SK-N-SH (cell line): ENCODE measurements at regions not wholly inside any gene's neighbourhood (a gene's known extent, or its start where the extent isn't known, plus 50 kb on each side); places are given as distances from the start of the nearest gene placed in this dataset.
A peak's percentile ranks its signal among the peaks of the same experiment; 100 is the strongest.

ENCODE experiments used
- CTCF ChIA-PET: fragments of 300-600, 350-600 bp; formaldehyde crosslinking; extraction: SDS; loops from one replicate; lab custom pipeline; 2021; lab: Yijun Ruan, JAX
- POLR2A ChIA-PET: fragments of 350-600 bp; sonication (Branson Sonifier 250); formaldehyde crosslinking; extraction: SDS; loops from one replicate; lab custom pipeline; 2020; ENCODE audit warnings: antibody characterized with exemption, inconsistent platforms; lab: Yijun Ruan, JAX
- DNase-seq: peaks from one replicate; pipeline ENCODE4 v3.0.0; 2012
- H2AFZ ChIP-seq: fragments of 200-600 bp; sonication (generic); 2 replicates; pipeline ENCODE4 v1.8.1; 2016; ENCODE audit warnings: antibody characterized with exemption, mild to moderate bottlenecking, low read depth
- H3F3A ChIP-seq: fragments of 200-600 bp; sonication (generic); replicated peaks from 2 replicates; pipeline ENCODE3; 2016; ENCODE audit warnings: antibody characterized with exemption, mild to moderate bottlenecking; ENCODE audit not compliant: insufficient read depth
- H3K27ac ChIP-seq, 2 experiments: fragments of 200-500 bp in 1 of 2; fragments of 200-600 bp in 1 of 2; sonication (Bioruptor generic) in 1 of 2; sonication (generic), shearing (Covaris generic) in 1 of 2; 2 replicates each; pipeline versions ENCODE4 v1.5.1 to v1.6.1; 2014 to 2016; ENCODE audit warnings: low read depth in 2 of 2, inconsistent platforms in 1 of 2, low read length in 1 of 2, mild to moderate bottlenecking in 1 of 2, mixed read lengths in 1 of 2
- H3K27me3 ChIP-seq: fragments of 200-600 bp; sonication (generic), shearing (Covaris generic); 2 replicates; pipeline ENCODE4 v1.6.1; 2016; ENCODE audit warnings: mixed run types; ENCODE audit not compliant: insufficient read depth
- H3K36me3 ChIP-seq, 2 experiments: fragments of 200-500 bp in 1 of 2; fragments of 200-600 bp in 1 of 2; sonication (Bioruptor generic) in 1 of 2; sonication (generic) in 1 of 2; replicated peaks in 1 of 2; 2 replicates each; pipeline versions ENCODE3 to v1.5.1; 2014 to 2016; ENCODE audit warnings: low read length in 1 of 2, mild to moderate bottlenecking in 1 of 2; ENCODE audit not compliant: insufficient read depth in 2 of 2, control insufficient read depth in 1 of 2
- H3K4me1 ChIP-seq, 2 experiments: fragments of 200-500 bp in 1 of 2; fragments of 200-600 bp in 1 of 2; sonication (Bioruptor generic) in 1 of 2; sonication (generic), shearing (Covaris generic) in 1 of 2; 2 replicates each; pipeline versions ENCODE4 v1.5.1 to v1.6.1; 2014 to 2016; ENCODE audit warnings: low read depth in 1 of 2, low read length in 1 of 2, mixed run types in 1 of 2; ENCODE audit not compliant: insufficient read depth in 2 of 2, control insufficient read depth in 1 of 2
- H3K4me2 ChIP-seq: fragments of 200-600 bp; sonication (generic), shearing (Covaris generic); 2 replicates; pipeline ENCODE4 v1.6.1; 2017; ENCODE audit warnings: mixed run types
- H3K4me3 ChIP-seq, 2 experiments: fragments of 200-500 bp in 1 of 2; fragments of 200-600 bp in 1 of 2; sonication (Bioruptor generic) in 1 of 2; sonication (generic), shearing (Covaris generic) in 1 of 2; 2 replicates each; pipeline versions ENCODE4 v1.5.1 to v1.8.1; 2014 to 2016; ENCODE audit warnings: low read depth in 2 of 2, inconsistent platforms in 1 of 2, low read length in 1 of 2, mild to moderate bottlenecking in 1 of 2, mixed read lengths in 1 of 2, moderate library complexity in 1 of 2
- H3K79me2 ChIP-seq: fragments of 200-600 bp; sonication (generic); 2 replicates; pipeline ENCODE4 v1.8.1; 2017; ENCODE audit warnings: mild to moderate bottlenecking; ENCODE audit not compliant: insufficient read depth
- H3K9ac ChIP-seq: fragments of 200-600 bp; sonication (generic); 2 replicates; pipeline ENCODE4 v1.6.1; 2017; ENCODE audit warnings: mixed run types
- H3K9me2 ChIP-seq: fragments of 200-600 bp; sonication (generic); 2 replicates; pipeline ENCODE4 v1.6.1; 2017; ENCODE audit warnings: mixed run types
- H3K9me3 ChIP-seq: fragments of 200-600 bp; sonication (generic); 2 replicates; pipeline ENCODE4 v1.6.1; 2017; ENCODE audit warnings: mixed run types, mild to moderate bottlenecking, moderate library complexity
- H4K20me1 ChIP-seq: fragments of 200-600 bp; sonication (generic); 2 replicates; pipeline ENCODE4 v1.6.1; 2017; ENCODE audit warnings: mild to moderate bottlenecking, mixed run types; ENCODE audit not compliant: insufficient read depth
- CTCF ChIP-seq: fragments of 200-600 bp; sonication (generic); IDR thresholded peaks from 2 replicates; pipeline ENCODE4 v1.6.1; 2017; ENCODE audit warnings: antibody characterized with exemption, mild to moderate bottlenecking, moderate library complexity
- FOSL2 ChIP-seq: IDR thresholded peaks from 2 replicates; pipeline ENCODE4 v1.4.0; 2012; ENCODE audit warnings: low read depth, mild to moderate bottlenecking, moderate library complexity, borderline replicate concordance
- FOXM1 ChIP-seq: IDR thresholded peaks from 2 replicates; pipeline ENCODE4 v1.4.0; 2012; ENCODE audit warnings: low read depth, mild to moderate bottlenecking
- GATA2 ChIP-seq: sonication (generic); formaldehyde crosslinking; IDR thresholded peaks from 2 replicates; pipeline ENCODE4 v1.5.0; 2020; ENCODE audit warnings: mild to moderate bottlenecking, missing genetic modification reagents
- IRF3 ChIP-seq: fragments of 150-350 bp; IDR thresholded peaks from 2 replicates; pipeline ENCODE4 v1.6.1; 2016; ENCODE audit warnings: mild to moderate bottlenecking, low read depth, low read length
- JUND ChIP-seq: IDR thresholded peaks from 2 replicates; pipeline ENCODE4 v1.4.0; 2012
- MAX ChIP-seq: IDR thresholded peaks from 2 replicates; pipeline ENCODE4 v1.4.0; 2012; ENCODE audit warnings: low read depth
- RAD21 ChIP-seq: IDR thresholded peaks from 2 replicates; pipeline ENCODE4 v1.6.1; 2012; ENCODE audit warnings: mild to moderate bottlenecking, low read length
- RFX5 ChIP-seq: IDR thresholded peaks from 2 replicates; pipeline ENCODE4 v1.6.1; 2012; ENCODE audit warnings: mild to moderate bottlenecking, improper control_type of control experiment, low read length
- TAF1 ChIP-seq: IDR thresholded peaks from 2 replicates; pipeline ENCODE4 v1.6.1; 2012; ENCODE audit warnings: low read depth, mild to moderate bottlenecking, low read length, moderate library complexity, borderline replicate concordance
- USF1 ChIP-seq: IDR thresholded peaks from 2 replicates; pipeline ENCODE4 v1.4.0; 2012; ENCODE audit warnings: low read depth, borderline replicate concordance
- USF2 ChIP-seq: fragments of 150-350 bp; IDR thresholded peaks from 2 replicates; pipeline ENCODE4 v1.6.1; 2017; ENCODE audit warnings: antibody characterized with exemption, low read length, low read depth, borderline replicate concordance
- YY1 ChIP-seq: IDR thresholded peaks from 2 replicates; pipeline ENCODE4 v1.4.0; 2012; ENCODE audit warnings: low read depth, mild to moderate bottlenecking
- WGBS: methylation state at CpG from one replicate; pipeline ENCODE4 v1.1.6; 2017; ENCODE audit warnings: low lambda C conversion rate; 5-methylcytosine and 5-hydroxymethylcytosine counted together

GRCh38 chr5:60259730-60260129 is 366.2 kb upstream of the PDE4D start:
- Histone ChIP-seq H3K79me2 (no peaks in the 10 kb centered on the region), H3F3A (peaks cover 5% of the 10 kb centered on the region), H3K9ac (no peak overlapping the region), H4K20me1 (no peaks in the 10 kb centered on the region), H3K9me2 (no peaks in the 10 kb centered on the region), H3K36me3 (no peaks in the 10 kb centered on the region), H3K27ac (peak overlapping the region in 1 of 2 experiments; percentile 60; a peak in 1 of 4 replicates), H2AFZ (no peak overlapping the region), H3K4me1 (peaks cover 0 to 12% of the 10 kb centered on the region in 2 experiments; a peak in 3 of 4 replicates), H3K4me3 (no peak overlapping the region), H3K4me2 (peak overlapping the region; percentile 17; the same call in 1 of the 2 replicates), H3K9me3 (no peaks in the 10 kb centered on the region), H3K27me3 (no peaks in the 10 kb centered on the region)
- 83% methylated on average over 3 of the region's 3 CpGs for WGBS
- CTCF ChIA-PET: no interaction called here
- DNase-seq: no peak
- TF ChIP-seq USF2 (no peak), JUND (no peak), FOSL2 (no peak), YY1 (no peak), RFX5 (no peak), GATA2 (no peak), IRF3 (no peak), CTCF (no peak), MAX (no peak), USF1 (no peak), TAF1 (no peak), FOXM1 (no peak), RAD21 (no peak)
- POLR2A ChIA-PET: no interaction called here
